ENCODE measurements at regions not wholly inside any gene's neighbourhood (a gene's known extent, or its start where the extent isn't known, plus 50 kb on each side); places are given as distances from the start of the nearest gene placed in this dataset.
A peak's percentile ranks its signal among the peaks of the same experiment; 100 is the strongest.
"Not testable (repeated sequence)": the region's sequence is repeated elsewhere in the genome, so short reads cannot be mapped to it uniquely, and the experiment has no call there.

DNA sequence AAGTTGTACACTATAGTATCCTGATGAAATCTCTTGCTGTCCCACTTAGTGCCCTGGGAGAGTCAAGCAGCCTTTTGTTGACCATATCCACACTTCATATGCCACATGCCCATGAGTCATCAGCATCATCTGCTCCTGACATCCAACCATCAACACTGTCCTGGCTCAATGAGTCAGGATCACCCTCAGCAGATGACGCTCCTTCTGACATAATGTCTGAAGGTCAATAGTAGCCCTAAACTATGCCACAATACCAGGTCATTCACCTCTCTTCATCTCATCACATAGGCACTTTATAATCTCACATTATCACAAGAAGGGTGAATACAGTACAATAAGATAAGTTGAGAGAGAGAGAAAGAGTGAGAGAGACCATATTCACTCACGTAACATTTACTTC lies 369.0 kb upstream of the FAR2 start:
- peak; percentile 60 for DNase-seq (ENCODE audit: low read depth)
- TF ChIP-seq, protein P1, sequence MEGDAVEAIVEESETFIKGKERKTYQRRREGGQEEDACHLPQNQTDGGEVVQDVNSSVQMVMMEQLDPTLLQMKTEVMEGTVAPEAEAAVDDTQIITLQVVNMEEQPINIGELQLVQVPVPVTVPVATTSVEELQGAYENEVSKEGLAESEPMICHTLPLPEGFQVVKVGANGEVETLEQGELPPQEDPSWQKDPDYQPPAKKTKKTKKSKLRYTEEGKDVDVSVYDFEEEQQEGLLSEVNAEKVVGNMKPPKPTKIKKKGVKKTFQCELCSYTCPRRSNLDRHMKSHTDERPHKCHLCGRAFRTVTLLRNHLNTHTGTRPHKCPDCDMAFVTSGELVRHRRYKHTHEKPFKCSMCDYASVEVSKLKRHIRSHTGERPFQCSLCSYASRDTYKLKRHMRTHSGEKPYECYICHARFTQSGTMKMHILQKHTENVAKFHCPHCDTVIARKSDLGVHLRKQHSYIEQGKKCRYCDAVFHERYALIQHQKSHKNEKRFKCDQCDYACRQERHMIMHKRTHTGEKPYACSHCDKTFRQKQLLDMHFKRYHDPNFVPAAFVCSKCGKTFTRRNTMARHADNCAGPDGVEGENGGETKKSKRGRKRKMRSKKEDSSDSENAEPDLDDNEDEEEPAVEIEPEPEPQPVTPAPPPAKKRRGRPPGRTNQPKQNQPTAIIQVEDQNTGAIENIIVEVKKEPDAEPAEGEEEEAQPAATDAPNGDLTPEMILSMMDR (conservative IDR thresholded peaks at IDR 0.05; ENCODE audit: low read depth, low read length): no peak
- H3K4me3 ChIP-seq (ENCODE audit: low read length): no peak overlapping the region

DNA sequence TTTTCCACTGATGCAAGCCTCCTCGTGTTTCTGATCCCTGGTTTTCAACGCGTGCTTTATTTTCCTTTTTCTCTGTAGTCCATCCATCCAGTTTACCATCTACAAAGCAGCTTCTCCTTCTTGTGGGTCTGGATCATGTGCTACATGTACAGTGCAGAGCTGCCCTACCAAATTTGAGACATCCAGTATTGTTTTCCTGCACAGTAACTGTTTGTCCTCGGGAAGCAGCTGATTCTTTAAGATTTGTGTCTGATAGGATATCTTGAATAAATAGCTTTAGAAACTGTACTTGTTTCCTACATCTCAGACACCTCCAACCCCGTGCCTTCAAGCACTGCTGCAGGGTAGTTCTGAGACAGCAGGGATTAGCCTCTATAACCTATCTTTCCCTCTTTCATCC lies 368.1 kb upstream of the FAR2 start:
- TF ChIP-seq, protein P1 (conservative IDR thresholded peaks at IDR 0.05; ENCODE audit: low read depth, low read length): no peak
- no peak overlapping the region for H3K4me3 ChIP-seq (ENCODE audit: low read length)
- no peak for DNase-seq (ENCODE audit: low read depth)

DNA sequence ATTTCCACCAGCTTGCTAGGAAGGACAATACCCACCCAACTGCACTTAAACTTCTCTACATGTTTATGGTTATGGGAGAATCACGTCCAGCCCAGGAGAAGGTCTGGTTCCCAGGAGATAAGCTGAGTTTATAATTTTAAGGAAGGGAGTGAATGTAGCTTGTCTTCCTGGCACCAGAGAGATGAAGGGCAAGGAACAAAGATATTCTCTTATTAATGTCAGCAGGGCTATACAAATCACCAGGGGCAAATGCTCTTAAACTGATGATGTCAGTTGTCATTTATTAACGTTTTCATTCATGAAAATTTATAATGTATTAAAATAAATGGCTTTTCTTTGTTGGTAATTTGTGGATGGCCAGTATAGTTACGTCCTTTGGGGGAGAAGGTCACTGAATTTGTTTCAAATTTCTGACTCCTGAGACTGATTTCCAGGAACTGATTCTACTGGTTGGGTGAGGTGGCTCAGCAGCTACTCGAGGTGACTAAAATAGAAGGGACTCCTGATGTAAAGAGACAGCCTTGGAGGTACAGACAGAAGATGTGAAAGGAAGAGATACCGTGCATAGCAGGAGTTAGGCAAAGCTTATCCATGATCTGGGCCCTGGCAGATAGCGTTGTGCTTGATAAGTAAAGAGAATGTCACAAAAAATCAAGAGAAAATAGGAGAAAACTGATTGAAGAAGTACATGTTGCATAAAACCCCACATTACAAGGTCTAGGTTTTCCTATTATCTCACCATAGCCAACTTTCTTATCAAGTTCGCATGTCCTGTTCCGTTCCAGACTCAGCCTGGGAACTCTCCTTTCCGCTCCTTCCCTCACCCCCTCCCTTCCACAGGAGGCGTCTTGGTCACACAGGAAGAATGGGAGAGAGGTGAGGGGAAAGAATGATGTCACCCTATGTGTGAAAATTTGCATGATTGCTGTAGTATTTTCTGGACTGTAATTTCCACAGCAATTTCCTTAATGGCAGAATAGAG lies 367.1 kb upstream of the FAR2 start:
- H3K4me3 ChIP-seq (ENCODE audit: low read length): no peak overlapping the region
- TF ChIP-seq, protein P1 (conservative IDR thresholded peaks at IDR 0.05; ENCODE audit: low read depth, low read length): no peak
- no peak for DNase-seq (ENCODE audit: low read depth)

DNA sequence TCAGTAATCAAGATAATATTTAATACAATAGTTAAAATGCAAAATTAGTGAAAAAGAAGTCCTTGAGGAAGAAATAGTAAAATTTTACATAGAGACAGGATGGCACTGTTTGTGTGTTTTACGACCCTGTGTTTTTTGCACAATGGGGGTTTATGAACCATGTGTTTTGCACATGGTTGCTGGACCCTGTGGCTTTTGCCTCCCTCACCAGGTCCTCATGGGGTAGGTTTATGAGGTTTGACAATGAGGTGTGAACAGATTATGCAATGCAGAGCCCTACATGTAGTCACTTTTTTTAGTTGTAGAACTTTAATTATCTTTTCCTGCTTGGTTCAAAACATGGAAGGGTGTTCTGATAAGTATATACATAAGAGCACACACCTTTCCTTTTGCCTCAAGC lies 366.3 kb upstream of the FAR2 start:
- H3K4me3 ChIP-seq (ENCODE audit: low read length): no peak overlapping the region
- no peak for DNase-seq (ENCODE audit: low read depth)
- TF ChIP-seq, protein P1 (conservative IDR thresholded peaks at IDR 0.05; ENCODE audit: low read depth, low read length): no peak

DNA sequence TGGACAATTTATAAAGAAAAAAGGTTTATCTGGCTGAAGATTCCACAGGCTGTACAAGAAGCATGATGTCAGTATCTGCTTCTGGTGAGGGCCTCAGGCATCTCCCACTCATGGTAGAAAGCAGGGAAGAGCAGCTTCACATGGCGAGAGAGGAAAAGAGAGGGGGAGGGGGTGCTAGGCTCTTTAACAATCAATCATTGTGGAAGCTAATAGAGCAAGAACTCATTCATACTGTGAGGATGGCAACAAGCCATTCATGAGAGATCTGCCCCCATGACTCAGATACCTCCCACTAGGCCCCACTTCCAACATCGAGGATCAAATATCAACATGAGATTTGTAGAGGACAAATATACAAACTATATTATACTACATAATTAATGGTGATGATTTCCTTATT lies 361.9 kb upstream of the FAR2 start:
- TF ChIP-seq, protein P1 (conservative IDR thresholded peaks at IDR 0.05; ENCODE audit: low read depth, low read length): no peak
- H3K4me3 ChIP-seq (ENCODE audit: low read length): no peak overlapping the region
- no peak for DNase-seq (ENCODE audit: low read depth)

DNA sequence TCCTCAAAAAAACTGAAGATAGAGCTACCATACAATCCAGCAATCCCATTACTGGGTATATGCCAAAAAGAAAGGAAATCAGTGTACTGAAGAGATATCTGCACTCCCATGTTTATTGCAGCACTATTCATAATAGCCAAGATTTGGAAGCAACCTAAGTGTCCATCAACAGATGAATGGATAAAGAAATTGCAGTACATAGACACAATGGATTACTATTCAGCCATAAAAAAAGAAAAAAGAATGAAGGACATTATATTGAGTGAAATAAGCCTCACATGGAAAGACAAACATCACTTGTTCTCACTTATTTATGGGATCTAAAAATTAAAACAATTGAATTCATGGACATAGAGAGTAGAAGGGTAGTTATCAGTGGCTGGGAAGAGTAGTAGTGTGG lies 360.8 kb upstream of the FAR2 start:
- not testable (repeated sequence) for DNase-seq (ENCODE audit: low read depth); H3K4me3 ChIP-seq (ENCODE audit: low read length)

DNA sequence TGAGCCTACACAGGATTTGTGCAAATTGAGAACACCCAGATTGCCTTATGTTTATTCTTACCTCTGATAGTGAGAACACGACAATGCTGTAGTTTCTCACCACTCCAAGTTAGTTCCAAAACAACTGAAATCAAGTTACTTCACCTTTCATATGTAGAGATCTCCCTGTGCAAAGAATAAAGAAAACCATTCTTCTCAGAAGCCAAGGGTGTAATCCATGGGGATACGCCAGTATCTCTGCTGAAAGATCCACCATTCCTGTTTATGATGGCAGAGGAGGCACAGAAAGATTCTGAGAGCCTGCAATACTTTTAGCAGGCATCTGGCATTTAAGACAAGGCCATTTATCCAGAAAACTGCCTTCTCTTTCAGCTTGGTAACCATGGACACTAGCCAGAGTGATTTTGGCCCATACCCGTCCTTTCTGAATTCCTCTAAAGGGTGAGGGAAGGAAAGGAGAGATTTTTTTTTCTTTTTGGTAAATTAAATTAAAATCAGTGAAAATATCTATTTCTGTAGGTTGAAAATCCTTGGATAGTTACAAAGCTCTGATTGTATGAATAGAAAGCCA lies 355.4 kb upstream of the FAR2 start:
- TF ChIP-seq, protein P1 (conservative IDR thresholded peaks at IDR 0.05; ENCODE audit: low read depth, low read length): no peak
- no peak for DNase-seq (ENCODE audit: low read depth)
- H3K4me3 ChIP-seq (ENCODE audit: low read length): no peak overlapping the region

Measured in retinal pigment epithelial cell (primary cell).